T-helper 1 cell treated with Interleukin-12 subunit alpha and Interleukin-12 subunit beta and Interleukin-4 antibody, amounts not matched to agents 30 μg/mL and 1 μg/mL, for 36 hours (primary cell): ENCODE measurements at regions not wholly inside any gene's neighbourhood (a gene's known extent, or its start where the extent isn't known, plus 50 kb on each side); places are given as distances from the start of the nearest gene placed in this dataset.
"Not testable (repeated sequence)": the region's sequence is repeated elsewhere in the genome, so short reads cannot be mapped to it uniquely, and the experiment has no call there.

Experiments used
- H3K27ac Mint-ChIP-seq: one replicate; pipeline ENCODE4 v1.8.0; 2021; ENCODE audit warnings: mild to moderate bottlenecking, mixed read lengths
- H3K27me3 Mint-ChIP-seq: one replicate; pipeline ENCODE4 v1.8.0; 2021; ENCODE audit warnings: low read depth, mixed read lengths
- H3K36me3 Mint-ChIP-seq: one replicate; pipeline ENCODE4 v1.8.0; 2021; ENCODE audit warnings: low read depth, mixed read lengths
- H3K4me1 Mint-ChIP-seq: one replicate; pipeline ENCODE4 v1.8.0; 2021; ENCODE audit warnings: low read depth, mixed read lengths
- H3K4me3 Mint-ChIP-seq: one replicate; pipeline ENCODE4 v1.8.0; 2021; ENCODE audit warnings: mild to moderate bottlenecking, moderate library complexity, mixed read lengths
- H3K9me3 Mint-ChIP-seq: one replicate; pipeline ENCODE4 v1.8.0; 2021; ENCODE audit warnings: mixed read lengths

DNA sequence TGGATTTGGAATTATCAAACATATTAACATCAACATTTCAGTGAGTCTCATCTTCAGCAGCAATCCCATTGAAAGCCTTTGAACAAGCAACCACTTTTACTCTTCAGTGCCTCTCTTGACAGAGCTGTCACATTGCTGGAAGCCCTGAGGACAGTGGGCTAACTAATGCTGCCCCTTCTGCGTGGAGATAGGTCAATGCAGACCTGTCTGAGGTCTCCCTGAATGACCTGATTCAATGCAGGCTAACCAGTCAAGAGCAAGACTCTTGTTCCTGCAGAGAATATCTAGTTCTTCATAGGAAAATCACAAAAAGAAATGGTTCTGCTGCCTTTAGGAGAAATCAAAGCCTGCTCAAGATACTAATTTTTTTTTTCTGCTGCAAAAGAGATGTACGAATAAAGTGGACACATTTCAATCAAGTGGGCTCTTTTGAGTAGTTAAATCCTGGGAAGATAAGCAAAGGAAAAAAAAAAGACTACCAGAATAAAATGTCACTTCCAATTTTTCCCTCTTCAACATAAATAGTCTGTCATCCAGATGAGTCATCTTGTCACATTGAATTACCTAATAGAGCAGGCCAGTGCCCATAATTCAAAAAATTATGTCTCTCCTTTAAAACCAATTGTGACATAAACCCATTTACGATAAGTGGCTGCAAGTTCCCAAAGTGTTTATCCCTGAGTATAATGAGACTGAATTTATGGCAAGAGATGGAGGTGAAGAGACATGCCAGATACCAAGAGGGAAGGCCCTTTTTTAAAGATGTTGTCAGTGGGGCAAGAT is 1269.0 kb upstream of the DDX18 start:
- Mint-ChIP-seq H3K4me1 (no peaks in the 10 kb centered on the region), H3K9me3 (peaks cover 16% of the 10 kb centered on the region), H3K27ac (no peak overlapping the region), H3K27me3 (no peaks in the 10 kb centered on the region), H3K36me3 (no peaks in the 10 kb centered on the region), H3K4me3 (no peak overlapping the region)

DNA sequence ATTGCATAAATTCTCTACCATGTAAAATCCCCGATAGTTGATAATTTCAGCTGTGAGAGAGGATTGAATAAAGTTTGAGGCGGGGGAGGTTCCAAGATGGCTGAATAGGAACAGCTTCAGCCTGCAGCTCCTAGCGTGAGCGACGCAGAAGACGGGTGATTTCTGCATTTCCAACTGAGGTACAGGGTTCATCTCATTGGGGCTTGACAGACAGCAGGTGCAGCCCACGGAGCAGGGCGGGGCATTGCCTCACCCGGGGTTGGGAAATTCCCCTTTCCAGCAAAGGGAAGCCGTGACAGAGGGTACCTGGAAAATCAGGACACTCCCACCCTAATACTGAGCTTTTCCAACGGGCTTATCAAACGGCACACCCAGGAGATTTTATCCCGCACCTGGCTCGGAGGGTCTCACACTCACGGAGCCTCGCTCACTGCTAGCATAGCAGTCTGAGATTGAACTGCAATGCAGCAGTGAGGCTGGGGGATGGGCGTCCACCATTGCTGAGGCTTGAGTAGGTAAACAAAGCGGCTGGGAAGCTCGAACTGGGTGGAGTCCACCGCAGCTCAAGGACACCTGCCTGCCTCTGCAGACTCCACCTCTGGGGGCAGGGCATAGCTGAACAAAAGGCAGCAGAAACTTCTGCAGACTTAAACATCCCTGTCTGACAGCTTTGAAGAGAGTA is 1261.6 kb upstream of the DDX18 start:
- H3K27ac Mint-ChIP-seq, H3K4me1 Mint-ChIP-seq, H3K4me3 Mint-ChIP-seq, H3K27me3 Mint-ChIP-seq, H3K36me3 Mint-ChIP-seq: not testable (repeated sequence)
- H3K9me3 Mint-ChIP-seq = peaks cover 36% of the 10 kb centered on the region

GRCh38 chr2:116580209-116580608 is 1234.3 kb upstream of the DDX18 start:
- Mint-ChIP-seq H3K4me1 (no peaks in the 10 kb centered on the region), H3K27ac (no peak overlapping the region), H3K4me3 (no peak overlapping the region), H3K27me3 (no peaks in the 10 kb centered on the region), H3K9me3 (peaks cover 36% of the 10 kb centered on the region), H3K36me3 (no peaks in the 10 kb centered on the region)

GRCh38 chr2:116582850-116583249 is 1231.6 kb upstream of the DDX18 start:
- Mint-ChIP-seq H3K27ac (no peak overlapping the region), H3K9me3 (peaks cover 31% of the 10 kb centered on the region)

GRCh38 chr2:116585669-116586327 is 1228.7 kb upstream of the DDX18 start:
- no peak overlapping the region for H3K27ac Mint-ChIP-seq
- H3K27me3 Mint-ChIP-seq = no peaks in the 10 kb centered on the region
- H3K4me1 Mint-ChIP-seq = no peaks in the 10 kb centered on the region
- H3K36me3 Mint-ChIP-seq = no peaks in the 10 kb centered on the region
- H3K4me3 Mint-ChIP-seq = no peak overlapping the region
- H3K9me3 Mint-ChIP-seq = peaks cover 26% of the 10 kb centered on the region

More at GRCh38 chr2:116582850-116583249, 1231.6 kb upstream of the DDX18 start:
- Mint-ChIP-seq H3K4me1 (no peaks in the 10 kb centered on the region), H3K27me3 (no peaks in the 10 kb centered on the region), H3K4me3 (no peak overlapping the region), H3K36me3 (no peaks in the 10 kb centered on the region)

DNA sequence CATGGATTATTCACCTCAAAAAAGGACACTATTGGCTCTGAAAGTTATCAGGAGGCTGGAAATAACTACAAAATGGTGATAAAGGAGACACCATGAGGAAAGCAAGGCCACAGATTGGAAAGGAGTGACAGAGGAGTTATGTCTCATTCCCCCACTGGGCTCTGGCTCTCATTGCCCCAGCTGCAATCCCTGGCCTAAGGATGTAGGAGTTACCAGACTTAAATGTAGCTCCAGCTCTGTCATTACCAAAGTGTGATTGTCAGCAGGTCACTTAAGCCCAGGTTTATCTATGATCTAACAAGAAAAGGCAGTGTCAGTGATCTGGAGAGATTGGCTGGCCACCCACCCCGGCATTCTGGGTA is 1228.2 kb upstream of the DDX18 start:
- Mint-ChIP-seq H3K27me3 (no peaks in the 10 kb centered on the region), H3K36me3 (no peaks in the 10 kb centered on the region), H3K4me1 (no peaks in the 10 kb centered on the region)

More for the DNA sequence above, 1228.2 kb upstream of the DDX18 start:
- H3K9me3 Mint-ChIP-seq = peaks cover 26% of the 10 kb centered on the region
- no peak overlapping the region for H3K27ac Mint-ChIP-seq
- H3K4me3 Mint-ChIP-seq = no peak overlapping the region
